ENCODE measurements at regions not wholly inside any gene's neighbourhood (a gene's known extent, or its start where the extent isn't known, plus 50 kb on each side); places are given as distances from the start of the nearest gene placed in this dataset.

- Histone ChIP-seq H3K4me3 (no peak overlapping the region), H3K27ac (replicated peaks in 1 of 4) (no peak overlapping the region), H3K36me3 (no peaks in the 10 kb centered on the region), H3K27me3 (peaks cover 0 to 12% (median 4%) of the 10 kb centered on the region in 4 donors), H3K4me1 (no peaks in the 10 kb centered on the region), H3K9me3 (peaks cover 0 to 14% (median 12%) of the 10 kb centered on the region in 4 donors)
- TF ChIP-seq EP300 (IDR thresholded peaks at IDR 0.05) (no peak), POLR2AphosphoS5 (IDR thresholded peaks at IDR 0.05) (no peak), POLR2A (IDR thresholded peaks at IDR 0.05; ENCODE audit: low read depth) (no peak)
- TF ChIP-seq, protein P1, sequence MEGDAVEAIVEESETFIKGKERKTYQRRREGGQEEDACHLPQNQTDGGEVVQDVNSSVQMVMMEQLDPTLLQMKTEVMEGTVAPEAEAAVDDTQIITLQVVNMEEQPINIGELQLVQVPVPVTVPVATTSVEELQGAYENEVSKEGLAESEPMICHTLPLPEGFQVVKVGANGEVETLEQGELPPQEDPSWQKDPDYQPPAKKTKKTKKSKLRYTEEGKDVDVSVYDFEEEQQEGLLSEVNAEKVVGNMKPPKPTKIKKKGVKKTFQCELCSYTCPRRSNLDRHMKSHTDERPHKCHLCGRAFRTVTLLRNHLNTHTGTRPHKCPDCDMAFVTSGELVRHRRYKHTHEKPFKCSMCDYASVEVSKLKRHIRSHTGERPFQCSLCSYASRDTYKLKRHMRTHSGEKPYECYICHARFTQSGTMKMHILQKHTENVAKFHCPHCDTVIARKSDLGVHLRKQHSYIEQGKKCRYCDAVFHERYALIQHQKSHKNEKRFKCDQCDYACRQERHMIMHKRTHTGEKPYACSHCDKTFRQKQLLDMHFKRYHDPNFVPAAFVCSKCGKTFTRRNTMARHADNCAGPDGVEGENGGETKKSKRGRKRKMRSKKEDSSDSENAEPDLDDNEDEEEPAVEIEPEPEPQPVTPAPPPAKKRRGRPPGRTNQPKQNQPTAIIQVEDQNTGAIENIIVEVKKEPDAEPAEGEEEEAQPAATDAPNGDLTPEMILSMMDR (IDR thresholded peaks at IDR 0.05) = no peak
- DNase-seq (ENCODE audit: extremely low spot score) = peak; percentile 53
- 80% methylated on average over 5 of the region's 5 CpGs for WGBS
- intact Hi-C loops (cut with DNase I) = no loop called here
These were observed 222.6 kb upstream of the NFE2L3 start for GRCh38 chr7:25929448-25929847.

GRCh38 chr7:25930492-25931048 is 221.4 kb upstream of the NFE2L3 start:
- 80% methylated on average over 5 of the region's 5 CpGs for WGBS
- TF ChIP-seq POLR2AphosphoS5 (IDR thresholded peaks at IDR 0.05) (no peak), POLR2A (IDR thresholded peaks at IDR 0.05; ENCODE audit: low read depth) (no peak), EP300 (IDR thresholded peaks at IDR 0.05) (no peak)
- TF ChIP-seq, protein P1 (IDR thresholded peaks at IDR 0.05) = no peak
- H3K27me3 ChIP-seq = peaks cover 0 to 12% (median 4%) of the 10 kb centered on the region in 4 donors
- intact Hi-C loops (cut with DNase I) = no loop called here
- peaks cover 0 to 19% (median 14%) of the 10 kb centered on the region in 4 donors for H3K9me3 ChIP-seq
- H3K36me3 ChIP-seq = no peaks in the 10 kb centered on the region
- DNase-seq (ENCODE audit: extremely low spot score) = no peak
- H3K4me1 ChIP-seq = no peaks in the 10 kb centered on the region
- no peak overlapping the region for H3K27ac ChIP-seq (replicated peaks in 1 of 4)
- no peak overlapping the region for H3K4me3 ChIP-seq

- DNase-seq (ENCODE audit: extremely low spot score) = no peak
- TF ChIP-seq, protein P1 (IDR thresholded peaks at IDR 0.05) = no peak
- TF ChIP-seq EP300 (IDR thresholded peaks at IDR 0.05) (no peak), POLR2AphosphoS5 (IDR thresholded peaks at IDR 0.05) (no peak), POLR2A (IDR thresholded peaks at IDR 0.05; ENCODE audit: low read depth) (no peak)
- intact Hi-C loops (cut with DNase I) = no loop called here
- peaks cover 0 to 19% (median 14%) of the 10 kb centered on the region in 4 donors for H3K9me3 ChIP-seq
- peaks cover 0 to 12% (median 4%) of the 10 kb centered on the region in 4 donors for H3K27me3 ChIP-seq
- H3K4me3 ChIP-seq = no peak overlapping the region
- no peaks in the 10 kb centered on the region for H3K4me1 ChIP-seq
- 66% methylated on average over 1 of the region's 1 CpG for WGBS
- H3K27ac ChIP-seq (replicated peaks in 1 of 4) = no peak overlapping the region
- H3K36me3 ChIP-seq = no peaks in the 10 kb centered on the region
These were observed 220.8 kb upstream of the NFE2L3 start for GRCh38 chr7:25931156-25931555.

GRCh38 chr7:25933921-25934320 is 218.1 kb upstream of the NFE2L3 start:
- 88% methylated on average over 1 of the region's 1 CpG for whole genome bisulfite sequencing
- TF ChIP-seq POLR2A (IDR thresholded peaks at IDR 0.05; ENCODE audit: low read depth) = no peak
- no peak for TF ChIP-seq EP300 (IDR thresholded peaks at IDR 0.05)
- no peak for TF ChIP-seq POLR2AphosphoS5 (IDR thresholded peaks at IDR 0.05)
- TF ChIP-seq, protein P1 (IDR thresholded peaks at IDR 0.05) = no peak
- no peaks in the 10 kb centered on the region for H3K4me1 ChIP-seq
- H3K27ac ChIP-seq (replicated peaks in 1 of 4) = no peak overlapping the region
- H3K27me3 ChIP-seq = peaks cover 0 to 11% (median 4%) of the 10 kb centered on the region in 4 donors
- H3K9me3 ChIP-seq = peaks cover 0 to 19% (median 14%) of the 10 kb centered on the region in 4 donors
- intact Hi-C loops (cut with DNase I) = no loop called here
- DNase-seq (ENCODE audit: extremely low spot score) = no peak
- no peak overlapping the region for H3K4me3 ChIP-seq
- no peaks in the 10 kb centered on the region for H3K36me3 ChIP-seq
